ENCODE measurements at regions not wholly inside any gene's neighbourhood (a gene's known extent, or its start where the extent isn't known, plus 50 kb on each side); places are given as distances from the start of the nearest gene placed in this dataset.

GRCh38 chr2:18750672-18751554, 161.5 kb upstream of the NT5C1B start:
- no peak for ATAC-seq (ENCODE audit: insufficient read depth, low read depth)
- Histone ChIP-seq H3K4me3 (ENCODE audit: low read depth in 1 of 2, low read length in 2 of 2) (no peak overlapping the region), H3K4me2 (ENCODE audit: insufficient read depth, low read length) (no peak overlapping the region), H4K20me1 (ENCODE audit: insufficient read depth, low read length) (no peaks in the 10 kb centered on the region), H3K4me1 (ENCODE audit: insufficient read depth, low read length) (no peaks in the 10 kb centered on the region), H3K36me3 (ENCODE audit: insufficient read depth, low read length) (no peaks in the 10 kb centered on the region), H3K27ac (ENCODE audit: low read length) (no peak overlapping the region), H3K79me2 (ENCODE audit: insufficient read depth, low read length) (no peaks in the 10 kb centered on the region), H3K9me3 (ENCODE audit: insufficient read depth, low read length, severe bottlenecking) (no peaks in the 10 kb centered on the region), H3K27me3 (ENCODE audit: insufficient read depth, low read length, poor library complexity) (no peaks in the 10 kb centered on the region), H3K9ac (ENCODE audit: low read depth, low read length) (no peak overlapping the region), H2AFZ (ENCODE audit: low read depth, low read length) (no peak overlapping the region)
- TF ChIP-seq CTCF (IDR thresholded peaks at IDR 0.05; ENCODE audit: borderline replicate concordance, extremely low read depth, low read length, poor library complexity, severe bottlenecking) (no peak), EZH2 (IDR thresholded peaks at IDR 0.05; ENCODE audit: borderline replicate concordance, low read depth, low read length, severe bottlenecking) (no peak)
- DNase-seq: no peak

- peak; percentile 39 for DNase-seq
- no peak overlapping the region for H3K4me2 ChIP-seq (ENCODE audit: insufficient read depth, low read length)
- no peak overlapping the region for H3K27ac ChIP-seq (ENCODE audit: low read length)
- H3K79me2 ChIP-seq (ENCODE audit: insufficient read depth, low read length): no peaks in the 10 kb centered on the region
- TF ChIP-seq CTCF (IDR thresholded peaks at IDR 0.05; ENCODE audit: borderline replicate concordance, extremely low read depth, low read length, poor library complexity, severe bottlenecking): peak; percentile 71
- no peak for TF ChIP-seq EZH2 (IDR thresholded peaks at IDR 0.05; ENCODE audit: borderline replicate concordance, low read depth, low read length, severe bottlenecking)
- ATAC-seq (ENCODE audit: insufficient read depth, low read depth): no peak
- H3K27me3 ChIP-seq (ENCODE audit: insufficient read depth, low read length, poor library complexity): no peaks in the 10 kb centered on the region
- H3K9me3 ChIP-seq (ENCODE audit: insufficient read depth, low read length, severe bottlenecking): no peaks in the 10 kb centered on the region
- H3K36me3 ChIP-seq (ENCODE audit: insufficient read depth, low read length): no peaks in the 10 kb centered on the region
- H3K4me3 ChIP-seq (ENCODE audit: low read depth in 1 of 2, low read length in 2 of 2): no peak overlapping the region
- H3K4me1 ChIP-seq (ENCODE audit: insufficient read depth, low read length): no peaks in the 10 kb centered on the region
- H2AFZ ChIP-seq (ENCODE audit: low read depth, low read length): no peak overlapping the region
- no peak overlapping the region for H3K9ac ChIP-seq (ENCODE audit: low read depth, low read length)
- no peaks in the 10 kb centered on the region for H4K20me1 ChIP-seq (ENCODE audit: insufficient read depth, low read length)
These were observed 160.7 kb upstream of the NT5C1B start for GRCh38 chr2:18749912-18750526.

- Histone ChIP-seq H2AFZ (ENCODE audit: low read depth, low read length) (no peak overlapping the region), H3K4me3 (ENCODE audit: low read depth in 1 of 2, low read length in 2 of 2) (no peak overlapping the region), H4K20me1 (ENCODE audit: insufficient read depth, low read length) (no peaks in the 10 kb centered on the region), H3K4me2 (ENCODE audit: insufficient read depth, low read length) (no peak overlapping the region), H3K9me3 (ENCODE audit: insufficient read depth, low read length, severe bottlenecking) (no peaks in the 10 kb centered on the region), H3K27ac (ENCODE audit: low read length) (no peak overlapping the region), H3K4me1 (ENCODE audit: insufficient read depth, low read length) (no peaks in the 10 kb centered on the region), H3K9ac (ENCODE audit: low read depth, low read length) (no peak overlapping the region), H3K79me2 (ENCODE audit: insufficient read depth, low read length) (no peaks in the 10 kb centered on the region), H3K27me3 (ENCODE audit: insufficient read depth, low read length, poor library complexity) (no peaks in the 10 kb centered on the region), H3K36me3 (ENCODE audit: insufficient read depth, low read length) (no peaks in the 10 kb centered on the region)
- DNase-seq (no peak), ATAC-seq (ENCODE audit: insufficient read depth, low read depth) (no peak)
- no peak for TF ChIP-seq EZH2 (IDR thresholded peaks at IDR 0.05; ENCODE audit: borderline replicate concordance, low read depth, low read length, severe bottlenecking)
- no peak for TF ChIP-seq CTCF (IDR thresholded peaks at IDR 0.05; ENCODE audit: borderline replicate concordance, extremely low read depth, low read length, poor library complexity, severe bottlenecking)
These were observed 156.3 kb upstream of the NT5C1B start for GRCh38 chr2:18745431-18746272.
